Cardiac fibroblast (primary cell): ENCODE measurements at regions not wholly inside any gene's neighbourhood (a gene's known extent, or its start where the extent isn't known, plus 50 kb on each side); places are given as distances from the start of the nearest gene placed in this dataset.

ENCODE experiments used
- DNase-seq, 2 donors: peaks; one replicate each; pipeline versions ENCODE4 v3.0.0 to v3.0.0-alpha.2; 2010; ENCODE audit warnings: low read depth in 2 of 2
- H3K4me3 ChIP-seq, 2 donors: replicated peaks in 1 of 2; 1 replicate in 1 of 2; 2 replicates in 1 of 2; pipeline ENCODE4 v1.5.1; 2011; ENCODE audit warnings: low read depth in 2 of 2, low read length in 2 of 2, mild to moderate bottlenecking in 2 of 2, moderate library complexity in 1 of 2
- CTCF ChIP-seq: IDR thresholded peaks from one replicate; pipeline ENCODE4 v1.5.1; 2011; ENCODE audit warnings: low read depth, mild to moderate bottlenecking, low read length, inconsistent platforms

GRCh38 chr2:173681881-173682650 is 283.1 kb downstream of the SP3 start:
- no peak for DNase-seq
- no peak overlapping the region for H3K4me3 ChIP-seq
- TF ChIP-seq CTCF: no peak

GRCh38 chr2:173684896-173685459 is 280.2 kb downstream of the SP3 start:
- no peak for DNase-seq
- H3K4me3 ChIP-seq: no peak overlapping the region
- no peak for TF ChIP-seq CTCF

GRCh38 chr2:173690349-173690748 is 274.8 kb downstream of the SP3 start:
- no peak for DNase-seq
- H3K4me3 ChIP-seq: no peak overlapping the region
- TF ChIP-seq CTCF: no peak

- TF ChIP-seq CTCF: no peak
- no peak overlapping the region for H3K4me3 ChIP-seq
- DNase-seq: no peak
Observed at GRCh38 chr2:173692068-173692467, 273.1 kb downstream of the SP3 start.

- TF ChIP-seq CTCF: no peak
- no peak overlapping the region for H3K4me3 ChIP-seq
- DNase-seq: no peak
Observed at GRCh38 chr2:173693044-173693589, 272.1 kb downstream of the SP3 start.

GRCh38 chr2:173696274-173696673 is 268.9 kb downstream of the SP3 start:
- H3K4me3 ChIP-seq: no peak overlapping the region
- no peak for DNase-seq
- TF ChIP-seq CTCF: no peak
